Endometrium (tissue), 2 donors: ENCODE measurements at regions not wholly inside any gene's neighbourhood (a gene's known extent, or its start where the extent isn't known, plus 50 kb on each side); places are given as distances from the start of the nearest gene placed in this dataset.

ENCODE experiments used
- FAIRE-seq: peaks from 2 replicates; lab custom pipeline; 2012; peaks lifted over from hg19 to GRCh38; lab: Jason Lieb, UNC
- donor health status: control.
- donor health status: control.

DNA sequence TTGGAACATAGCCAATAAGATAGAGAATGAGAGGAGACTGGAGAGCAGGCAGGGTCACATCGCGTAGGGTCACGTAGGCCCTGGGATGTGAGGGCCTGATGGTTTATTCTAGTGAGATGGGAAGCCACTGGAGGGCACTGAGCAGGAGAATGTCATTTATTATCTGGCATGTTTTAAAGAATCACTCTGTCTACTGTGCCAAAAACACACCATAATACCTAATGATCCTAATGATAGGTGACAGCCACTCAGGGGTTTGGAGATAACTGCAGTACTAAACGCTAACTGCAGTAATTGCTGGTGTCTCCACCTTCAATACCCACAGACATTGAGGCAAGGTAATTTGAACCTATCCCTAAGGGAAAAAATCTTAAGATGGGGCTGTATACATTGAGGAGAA, 185.4 kb downstream of the TTLL7 start:
- no peak for FAIRE-seq

DNA sequence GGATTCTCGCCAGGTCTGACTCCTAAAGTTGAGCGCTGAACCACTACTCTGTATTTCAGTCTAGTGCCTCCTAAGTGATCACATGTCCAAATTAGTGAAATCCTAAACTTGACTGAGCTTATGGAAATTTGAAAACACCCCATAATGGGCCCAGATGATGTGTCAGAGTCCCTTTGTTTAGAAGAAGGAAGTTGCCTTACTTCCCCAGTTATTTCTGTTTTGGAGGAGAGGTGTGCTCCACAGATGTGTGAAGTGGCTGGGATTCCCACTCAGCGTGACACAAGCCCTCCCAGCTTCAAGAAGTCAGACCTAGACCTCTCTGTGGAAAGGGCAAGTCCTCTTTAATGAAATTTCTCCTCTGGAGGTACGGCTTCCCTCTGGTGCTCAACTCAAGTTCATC, 188.8 kb downstream of the TTLL7 start:
- FAIRE-seq, result no peak

DNA sequence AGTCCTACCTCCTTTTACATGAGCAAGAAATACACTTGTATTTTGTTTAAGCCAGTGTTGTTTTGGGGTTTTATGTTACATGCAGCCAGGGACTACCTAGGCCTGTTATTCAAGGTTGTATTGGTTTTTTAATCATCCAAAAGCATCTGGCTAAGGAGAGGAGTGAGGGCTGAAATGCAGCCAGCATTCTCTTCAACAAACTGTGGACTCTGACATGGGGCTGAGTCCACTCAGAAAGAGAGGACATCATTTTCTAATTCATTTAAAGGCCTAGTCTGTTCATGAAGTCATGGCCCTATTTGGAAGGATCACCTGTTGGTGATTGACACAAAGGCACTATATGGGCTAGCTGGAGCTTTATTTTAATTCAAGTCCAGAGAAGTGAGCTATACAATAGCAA, 190.4 kb downstream of the TTLL7 start:
- no peak for FAIRE-seq

DNA sequence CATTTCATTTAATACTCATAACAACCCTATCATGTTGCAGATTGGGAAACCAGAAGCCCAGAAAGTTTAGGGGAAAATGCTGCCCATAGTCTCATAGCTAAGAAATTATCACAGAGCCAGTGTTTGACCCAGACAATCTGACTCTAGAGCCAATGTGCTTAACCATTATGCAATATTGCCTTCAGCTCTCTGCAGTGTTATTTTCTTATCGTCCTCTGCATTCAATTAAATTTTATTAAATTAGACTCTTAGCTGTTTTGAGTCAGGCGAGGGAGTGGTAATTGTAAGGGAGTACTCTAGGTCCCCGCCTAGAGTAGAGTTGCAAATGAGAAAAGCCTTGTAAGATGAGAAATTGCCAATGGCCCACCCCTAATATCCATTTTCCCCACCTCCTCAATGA, 191.1 kb downstream of the TTLL7 start:
- FAIRE-seq, result no peak

DNA sequence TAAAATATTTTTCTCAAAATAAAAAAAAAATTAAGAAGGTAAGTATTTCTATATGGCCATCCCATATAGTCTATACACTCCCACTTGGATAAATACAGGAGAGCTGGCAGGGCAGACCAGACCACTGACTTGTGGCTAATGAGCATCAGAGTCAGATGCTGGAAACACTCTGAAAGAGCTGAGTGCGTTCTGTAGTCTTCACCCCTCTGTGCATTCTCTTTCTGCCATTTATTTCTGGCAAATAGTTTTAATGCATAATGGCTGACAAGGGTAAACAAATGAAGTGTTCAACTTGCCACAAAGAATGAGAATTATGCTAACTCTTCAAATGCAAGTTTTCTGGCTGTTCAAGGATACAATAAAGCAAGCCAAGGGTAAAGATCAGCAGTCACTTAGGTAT, 191.7 kb downstream of the TTLL7 start:
- no peak for FAIRE-seq

DNA sequence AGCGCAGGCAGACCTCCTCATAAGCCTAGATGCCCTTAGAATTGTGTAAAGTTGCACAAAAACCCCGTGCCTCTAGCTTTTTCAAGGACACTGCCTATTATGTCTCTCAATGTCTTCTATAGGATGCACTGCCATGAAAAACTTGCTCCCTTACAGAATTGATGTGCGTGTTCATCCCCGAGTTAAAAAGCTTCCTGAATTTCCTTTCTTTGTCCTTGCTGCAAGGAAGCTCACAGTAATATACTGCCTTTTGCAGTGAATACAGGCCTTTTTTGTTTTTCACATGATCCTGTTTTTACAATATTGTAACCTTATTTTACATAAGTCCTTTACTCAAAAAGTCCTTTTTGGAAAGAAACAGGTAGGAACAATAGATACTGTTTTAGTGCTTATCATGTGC, 193.0 kb downstream of the TTLL7 start:
- no peak for FAIRE-seq

DNA sequence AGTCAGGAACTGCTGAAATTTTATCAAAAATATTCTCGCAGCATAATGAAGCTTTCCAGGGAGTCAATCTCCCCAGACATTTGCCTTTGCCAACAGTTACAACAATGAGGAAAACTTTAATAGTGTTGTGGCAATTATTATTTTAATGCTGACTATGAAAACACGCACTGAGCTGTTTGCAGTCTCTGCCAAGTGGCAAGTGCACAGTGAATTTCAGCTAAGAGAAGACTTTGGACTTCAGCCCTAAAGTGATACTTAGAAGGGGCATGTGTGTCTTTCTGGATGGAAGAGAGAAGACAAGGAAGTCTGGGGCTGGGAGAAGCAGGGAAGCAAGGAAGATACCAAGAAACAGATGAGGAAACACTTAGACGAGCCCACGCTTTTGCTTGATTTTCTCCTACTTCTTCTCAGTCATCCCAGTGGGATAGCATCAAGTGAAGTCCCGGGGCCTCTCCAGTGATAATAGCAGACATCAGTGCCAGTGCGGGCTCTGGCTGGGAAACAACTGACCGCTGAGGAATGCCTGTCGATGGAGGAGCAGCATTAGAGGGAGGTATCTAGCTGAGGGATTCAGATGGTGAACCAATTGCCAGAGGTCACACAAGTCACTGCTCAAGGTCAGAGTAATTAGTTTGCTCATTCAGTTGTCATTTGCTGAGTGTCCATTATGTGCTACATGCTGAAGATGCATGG, 196.3 kb downstream of the TTLL7 start:
- FAIRE-seq, result no peak

DNA sequence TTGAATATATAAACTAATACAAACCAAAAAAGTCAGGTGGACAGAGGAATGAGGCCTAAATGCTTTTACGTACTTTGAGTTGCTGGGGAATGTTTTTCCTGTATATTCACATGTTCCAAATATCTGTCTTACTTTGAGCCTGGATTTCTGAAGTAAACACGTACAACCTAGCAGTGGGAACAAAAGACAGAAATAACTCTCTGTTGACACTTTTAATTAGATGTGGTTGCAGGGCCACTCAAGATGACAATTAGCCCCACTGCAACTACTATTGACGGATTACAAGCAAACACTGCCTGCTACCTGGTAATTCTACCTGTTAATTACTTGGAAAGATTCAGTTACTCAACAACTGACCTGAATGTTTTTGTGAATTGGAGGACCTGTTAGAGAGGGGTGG, 196.9 kb downstream of the TTLL7 start:
- FAIRE-seq, result no peak

DNA sequence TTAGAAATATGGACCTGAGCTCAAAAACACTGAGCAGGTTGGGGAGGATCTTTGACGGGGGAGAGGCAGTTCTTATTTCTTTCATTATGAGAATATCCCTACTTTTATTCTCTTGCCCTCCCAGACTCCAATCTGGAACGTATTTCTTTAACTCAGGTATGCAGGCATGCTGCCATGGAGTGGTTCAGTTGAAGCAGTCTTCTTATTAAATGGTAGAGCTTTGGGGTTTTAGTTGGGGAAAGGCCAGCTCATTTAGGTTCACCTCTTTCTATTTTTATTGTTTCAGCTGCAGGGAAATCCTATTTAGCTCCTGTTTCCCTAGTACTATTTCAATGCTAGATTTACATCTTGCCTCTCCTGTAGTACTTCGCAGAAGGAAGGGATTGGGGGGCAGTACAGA, 198.9 kb downstream of the TTLL7 start:
- no peak for FAIRE-seq

DNA sequence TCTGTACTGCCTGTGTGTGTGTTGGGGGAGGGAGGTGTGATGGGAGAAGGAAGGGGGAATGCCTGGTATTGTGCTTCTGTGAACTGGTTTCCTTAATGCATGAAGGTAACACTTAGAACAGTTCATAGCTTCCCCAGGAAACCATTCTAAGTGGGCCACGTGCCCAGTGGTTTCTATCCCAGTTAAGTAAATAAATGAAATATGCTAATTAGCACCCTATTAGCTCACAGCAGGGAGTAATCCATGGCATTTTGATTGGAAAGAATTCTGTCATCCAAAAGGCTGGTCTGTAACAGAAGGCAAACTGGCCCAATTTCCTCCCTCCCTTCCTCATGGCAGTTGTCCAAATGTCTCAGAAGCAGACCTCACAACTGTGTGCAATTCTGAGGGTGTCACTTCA, 199.3 kb downstream of the TTLL7 start:
- no peak for FAIRE-seq

DNA sequence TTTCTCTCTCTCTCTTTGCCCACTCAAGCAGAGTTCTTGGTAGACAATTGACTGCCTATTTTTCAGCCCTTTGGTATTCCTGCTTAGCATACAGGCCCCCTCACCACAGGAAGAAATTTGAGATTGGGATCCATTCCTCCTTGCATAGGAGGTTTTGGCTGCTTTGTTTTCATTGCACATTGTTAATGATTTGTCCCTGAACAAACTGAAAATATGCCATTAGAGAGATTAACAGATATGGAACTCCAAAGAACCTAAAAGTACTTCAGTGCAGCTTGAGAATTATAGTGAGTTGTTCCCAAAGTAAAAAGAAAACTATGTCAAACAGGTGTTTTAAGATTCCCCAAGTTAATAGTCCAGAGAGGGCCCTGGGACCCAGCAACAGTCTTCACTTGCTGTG, 200.0 kb downstream of the TTLL7 start:
- FAIRE-seq, result no peak

DNA sequence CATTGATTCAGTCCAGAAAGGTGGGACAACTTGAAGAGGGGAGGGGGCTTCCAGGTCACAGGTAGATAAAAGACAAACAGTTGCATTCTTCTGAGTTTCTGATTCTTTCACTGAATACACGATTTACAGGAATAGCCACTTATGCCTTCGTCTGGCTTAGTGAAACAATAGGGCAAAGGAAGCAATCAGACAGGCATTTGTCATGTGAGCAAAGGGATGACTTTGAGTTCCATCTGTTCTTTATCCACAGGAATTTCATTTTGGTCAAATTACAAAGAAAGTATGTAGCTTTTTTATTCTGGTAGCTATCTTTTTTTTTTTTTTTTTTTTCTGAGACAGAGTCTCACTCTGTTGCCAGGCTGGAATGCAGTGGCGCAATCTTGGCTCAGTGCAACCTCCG, 202.5 kb downstream of the TTLL7 start:
- FAIRE-seq, result no peak

DNA sequence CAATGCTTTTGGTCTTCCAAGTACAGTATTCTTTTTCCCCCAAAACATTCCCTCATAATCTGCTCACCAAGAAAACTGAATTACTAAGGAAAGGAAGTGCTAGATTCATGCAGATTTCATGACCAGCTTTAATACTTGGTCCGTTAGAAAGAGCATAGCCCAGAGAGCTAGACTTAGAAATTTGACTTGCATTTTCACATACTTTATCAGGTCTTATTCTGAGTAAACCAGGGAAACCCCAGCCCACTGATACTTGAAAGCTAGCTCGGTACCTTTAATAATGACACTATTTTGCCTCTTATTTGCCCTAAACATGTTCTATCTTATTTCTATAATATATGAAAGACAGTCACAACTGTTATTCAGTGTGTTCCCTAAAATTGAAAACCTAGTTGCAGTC, 204.5 kb downstream of the TTLL7 start:
- no peak for FAIRE-seq

DNA sequence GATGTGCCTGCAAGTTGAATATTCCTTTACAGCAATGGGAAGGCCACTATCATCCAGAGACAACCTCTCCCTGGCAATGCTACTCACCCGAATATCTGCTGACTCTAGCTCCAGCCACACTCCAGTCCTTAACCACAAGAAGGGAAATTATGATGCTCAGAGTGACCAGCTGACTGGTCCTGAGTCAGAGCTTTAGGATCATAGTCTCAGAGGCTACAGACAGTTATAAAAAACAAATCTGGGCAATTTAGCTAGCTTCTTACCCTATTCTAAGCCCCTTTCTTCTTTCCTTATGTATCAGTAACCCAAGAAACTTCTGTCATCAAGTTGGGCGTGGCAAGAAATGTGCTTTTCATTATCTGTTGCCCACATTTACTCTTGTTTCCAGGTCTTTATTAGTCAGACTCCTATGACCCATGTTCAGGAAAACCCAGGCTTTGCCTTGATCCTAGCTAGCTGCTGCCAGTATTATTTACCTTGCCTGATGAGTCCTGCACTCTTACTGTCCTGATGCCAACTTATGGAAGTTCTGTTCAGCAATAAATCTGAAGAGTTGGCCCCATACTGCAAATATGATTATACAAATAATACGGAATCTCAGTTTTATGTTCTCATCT, 207.0 kb downstream of the TTLL7 start:
- no peak for FAIRE-seq

DNA sequence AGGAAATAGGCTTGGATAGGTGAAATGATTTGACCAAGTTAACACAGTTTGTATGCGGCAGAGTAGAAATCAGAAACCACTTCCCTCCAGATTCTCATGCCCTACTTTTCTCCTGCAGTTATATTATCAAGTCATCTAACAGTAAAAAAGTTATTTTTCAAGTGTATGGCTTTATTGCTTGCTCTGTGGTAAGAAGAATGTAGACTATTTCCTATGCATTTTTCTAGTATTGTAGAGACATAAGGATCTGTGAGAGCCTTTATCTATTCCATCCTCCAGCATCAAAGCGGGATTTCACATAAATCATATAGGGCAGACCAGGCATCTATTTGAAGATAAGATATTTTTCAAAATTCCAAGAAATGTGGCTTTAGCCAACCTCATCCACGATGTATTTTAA, 208.5 kb downstream of the TTLL7 start:
- no peak for FAIRE-seq

DNA sequence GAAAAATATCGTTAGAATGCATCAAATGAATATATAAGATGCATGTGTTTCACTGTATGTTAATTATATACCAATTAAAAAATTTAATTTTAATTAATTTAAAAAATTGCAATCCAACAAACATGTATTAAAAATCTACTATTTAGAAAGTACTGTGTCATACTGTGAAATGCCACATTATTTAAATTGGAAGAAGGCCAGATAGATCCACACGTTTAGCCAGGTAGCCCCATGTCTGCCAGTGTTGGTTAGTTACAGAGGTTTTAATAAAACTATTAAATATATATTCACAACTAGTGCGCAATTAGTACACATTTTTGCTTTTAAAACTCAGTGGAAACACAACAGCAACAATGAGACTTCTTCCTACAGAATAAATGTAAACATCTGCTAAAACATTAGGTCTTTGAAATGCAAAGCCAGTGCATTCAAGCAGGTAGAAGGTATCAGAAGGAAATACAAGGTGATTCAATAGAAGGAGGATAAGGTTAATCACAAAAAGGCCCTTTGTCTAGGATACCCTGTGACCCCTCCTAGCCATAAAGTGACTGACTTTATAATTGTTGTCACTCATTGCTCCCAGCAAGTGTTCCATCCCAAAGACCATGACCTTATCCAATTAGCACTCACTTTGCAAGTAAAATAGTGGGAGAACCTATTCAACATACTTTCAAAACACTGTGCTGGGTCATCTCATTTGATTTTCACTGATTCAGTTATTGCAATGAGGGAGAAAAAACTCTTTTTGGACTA, 211.5 kb downstream of the TTLL7 start:
- no peak for FAIRE-seq

DNA sequence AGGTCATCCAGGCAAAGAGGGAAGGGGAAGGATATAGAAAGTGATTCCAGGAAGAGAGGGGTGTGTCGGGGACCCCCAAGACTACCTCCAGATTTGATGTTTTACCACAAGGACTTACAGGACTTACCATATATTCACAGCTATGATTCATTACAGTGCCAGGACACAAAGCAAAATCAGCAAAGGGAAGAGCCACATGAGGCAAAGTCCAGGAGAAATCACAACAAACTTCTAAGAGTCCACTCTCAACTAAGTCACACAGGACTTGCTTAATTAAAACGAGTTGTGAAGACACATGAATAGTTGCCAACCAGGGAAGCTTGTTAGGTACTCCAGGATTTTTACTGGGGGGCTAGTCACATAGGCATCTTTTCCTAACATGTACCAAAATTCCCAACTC, 217.3 kb downstream of the TTLL7 start:
- no peak for FAIRE-seq

DNA sequence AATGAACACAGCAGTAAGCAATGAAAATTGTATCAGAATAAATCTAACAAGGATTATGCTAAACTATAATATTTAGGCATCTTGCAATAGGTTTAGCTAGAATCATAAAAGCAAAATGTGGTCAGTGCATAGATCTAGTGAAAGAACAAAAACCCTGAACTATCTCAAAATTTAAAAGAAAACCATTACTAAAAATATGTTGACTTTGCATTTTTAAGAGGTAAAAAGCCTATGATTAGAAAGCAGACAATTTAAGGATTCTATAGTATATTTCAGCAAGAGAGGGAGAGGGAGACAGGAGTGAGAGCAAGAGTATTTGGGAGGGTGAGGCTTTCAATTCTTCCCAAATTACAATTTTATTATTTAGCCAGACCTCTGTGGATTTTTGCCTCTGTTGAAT, 219.4 kb downstream of the TTLL7 start:
- FAIRE-seq, result no peak

DNA sequence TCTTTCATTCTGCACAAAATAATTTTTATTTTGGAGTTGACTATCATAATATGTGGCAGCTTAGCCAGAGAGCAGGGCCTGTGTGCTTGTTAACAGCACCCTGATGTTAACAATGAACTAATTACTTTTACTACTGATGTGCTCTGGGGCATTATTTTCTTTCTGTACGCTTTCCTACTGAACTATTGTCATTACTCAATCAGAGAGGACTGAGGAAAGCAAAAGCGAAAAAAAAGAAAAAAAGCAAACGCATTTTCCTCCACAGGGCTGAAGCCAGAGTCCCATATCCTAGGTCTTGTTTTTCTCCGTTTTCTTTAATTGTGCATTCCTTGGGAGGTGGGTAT, 221.2 kb downstream of the TTLL7 start:
- no peak for FAIRE-seq

DNA sequence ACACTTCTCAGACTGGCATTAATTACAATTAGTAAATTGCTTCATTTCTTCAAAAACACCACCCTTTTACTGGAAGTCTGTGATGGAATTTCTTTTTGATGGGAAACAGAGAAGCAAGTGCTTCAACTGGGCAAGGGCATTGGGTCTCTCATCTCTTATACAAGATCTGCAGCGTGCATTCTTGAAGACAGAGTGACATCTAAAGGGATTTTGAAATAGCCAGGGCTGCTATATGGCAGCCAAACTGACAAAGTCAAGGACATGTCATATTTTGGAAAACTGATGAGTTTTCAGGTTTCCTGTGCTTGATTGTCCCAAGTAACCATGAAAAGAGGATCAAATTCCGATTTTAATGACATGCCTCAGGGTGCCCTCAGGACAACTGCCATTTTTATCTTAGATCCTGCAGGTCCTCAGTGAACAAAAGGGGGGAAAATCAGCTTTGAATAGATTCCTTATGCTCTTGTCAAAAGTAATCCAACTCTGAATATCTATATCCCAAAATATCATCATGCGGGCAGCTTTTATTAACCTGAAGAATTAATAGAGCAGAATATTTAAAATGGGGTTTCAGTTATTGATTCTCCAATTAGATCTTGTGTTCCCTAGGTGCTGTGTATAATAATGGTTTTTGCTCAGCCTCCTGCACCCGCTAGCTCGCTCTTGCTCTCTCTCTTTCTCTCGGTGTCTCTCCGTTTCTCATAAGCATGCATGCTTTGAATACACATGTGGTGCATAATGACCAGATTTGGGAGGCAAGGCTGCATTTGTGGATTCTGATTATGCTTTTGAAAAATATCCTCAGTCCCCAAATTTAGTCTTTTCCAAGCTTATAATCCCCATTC, 221.8 kb downstream of the TTLL7 start:
- FAIRE-seq, result no peak

DNA sequence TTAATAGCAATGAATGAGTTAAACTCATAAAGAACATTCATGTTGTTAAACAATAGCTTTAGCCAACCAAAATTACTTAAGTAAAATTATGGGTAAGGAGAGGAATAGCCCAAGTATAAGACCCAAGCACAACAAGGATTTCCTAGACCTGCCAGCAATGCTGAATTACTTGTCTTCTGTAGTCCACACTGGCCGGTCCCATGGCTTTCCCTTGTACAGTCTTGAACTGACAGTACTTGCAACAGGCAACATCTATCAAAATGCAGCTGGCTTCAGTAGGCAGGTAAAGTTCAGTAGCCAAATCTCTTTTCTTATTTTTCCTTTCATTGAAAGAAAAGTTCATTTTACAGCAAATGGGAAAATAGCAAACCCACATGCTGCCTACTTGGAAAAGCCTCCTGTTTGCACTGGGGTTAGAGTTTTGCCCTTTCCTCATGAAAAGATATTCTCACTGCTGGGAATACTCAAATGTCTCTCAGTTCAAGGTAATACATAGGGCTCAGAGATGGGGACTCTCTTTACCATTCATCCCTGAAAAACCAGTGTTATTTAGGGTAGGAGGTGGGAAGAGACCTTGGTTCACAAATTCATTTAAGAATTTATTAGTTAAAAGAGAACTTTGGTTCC, 222.8 kb downstream of the TTLL7 start:
- no peak for FAIRE-seq

DNA sequence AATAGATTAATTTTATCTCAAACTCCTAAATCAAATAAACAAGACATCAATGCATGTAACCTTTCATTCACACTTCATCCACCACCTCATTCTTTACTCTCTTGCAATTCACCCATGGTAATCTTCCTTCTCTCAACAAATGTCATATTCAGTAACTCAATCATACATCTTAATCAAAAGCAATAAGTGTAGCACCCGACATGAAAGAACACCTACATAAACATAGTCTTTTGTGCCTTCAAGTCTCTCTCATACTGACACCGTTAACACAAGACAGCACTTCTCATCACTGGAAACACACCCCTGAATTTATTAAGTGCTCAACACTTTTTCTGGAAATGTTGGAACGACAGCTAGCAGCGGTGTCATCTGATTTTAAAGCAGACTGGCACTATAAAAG, 225.9 kb downstream of the TTLL7 start:
- FAIRE-seq, result no peak

DNA sequence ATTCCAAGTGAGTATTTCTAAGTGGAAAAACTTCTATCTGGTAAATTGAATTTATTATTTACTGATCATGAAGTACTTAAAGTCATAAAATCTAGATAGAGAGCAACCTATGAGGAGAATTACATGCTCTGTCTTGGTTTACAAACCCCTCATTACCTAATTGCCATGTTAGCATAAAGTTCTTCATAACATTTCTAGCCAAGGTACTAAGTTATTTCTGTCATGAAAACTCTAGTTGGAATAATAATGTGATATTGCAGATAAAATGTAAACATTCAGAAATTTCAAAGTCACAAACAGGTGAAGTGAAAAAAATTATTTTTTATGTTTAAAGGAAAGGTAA, 228.6 kb downstream of the TTLL7 start:
- FAIRE-seq, result peak; percentile 46
